ENCODE measurements at regions not wholly inside any gene's neighbourhood (a gene's known extent, or its start where the extent isn't known, plus 50 kb on each side); places are given as distances from the start of the nearest gene placed in this dataset.

DNA sequence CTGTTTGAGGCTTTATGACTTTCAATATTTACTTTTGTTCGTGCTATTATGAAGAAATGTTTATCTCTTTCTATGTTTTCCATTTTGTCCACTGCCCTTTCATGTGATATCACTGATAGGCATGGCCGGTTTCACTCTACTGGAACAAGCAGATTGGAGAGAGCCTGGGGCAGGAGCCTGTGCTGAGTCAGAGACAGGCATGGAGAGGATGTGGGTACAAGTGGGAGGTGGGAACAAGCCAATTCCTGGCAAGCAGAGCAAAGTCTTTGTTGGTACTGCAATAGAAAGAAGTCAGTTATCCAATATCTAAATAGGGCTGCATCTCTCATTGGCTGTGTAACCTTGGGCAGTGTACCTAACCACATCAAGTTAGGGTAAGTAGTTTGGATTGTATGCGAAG is 545.6 kb upstream of the MAP3K7 start:
- Histone ChIP-seq H3K36me3 (ENCODE audit: low read depth) (no peaks in the 10 kb centered on the region), H3K4me1 (replicated peaks; ENCODE audit: insufficient read depth) (no peaks in the 10 kb centered on the region), H3K27ac (no peak overlapping the region), H2AFZ (no peak overlapping the region), H3K9me2 (ENCODE audit: insufficient read depth) (no peaks in the 10 kb centered on the region), H3F3A (ENCODE audit: insufficient read depth, low read depth) (no peaks in the 10 kb centered on the region), H3K4me2 (no peak overlapping the region), H4K20me1 (ENCODE audit: insufficient read depth) (no peaks in the 10 kb centered on the region), H3K4me3 (no peak overlapping the region), H3K27me3 (ENCODE audit: insufficient read depth, low read depth) (no peaks in the 10 kb centered on the region), H3K79me2 (ENCODE audit: low read depth) (no peaks in the 10 kb centered on the region), H3K9me3 (ENCODE audit: insufficient read depth, low read depth) (no peaks in the 10 kb centered on the region)
- BruUV-seq (replicated peaks) = no TSS peak
- POLR2A ChIA-PET (ENCODE audit: unreplicated experiment) = no interaction called here
- TF ChIP-seq, protein P1, sequence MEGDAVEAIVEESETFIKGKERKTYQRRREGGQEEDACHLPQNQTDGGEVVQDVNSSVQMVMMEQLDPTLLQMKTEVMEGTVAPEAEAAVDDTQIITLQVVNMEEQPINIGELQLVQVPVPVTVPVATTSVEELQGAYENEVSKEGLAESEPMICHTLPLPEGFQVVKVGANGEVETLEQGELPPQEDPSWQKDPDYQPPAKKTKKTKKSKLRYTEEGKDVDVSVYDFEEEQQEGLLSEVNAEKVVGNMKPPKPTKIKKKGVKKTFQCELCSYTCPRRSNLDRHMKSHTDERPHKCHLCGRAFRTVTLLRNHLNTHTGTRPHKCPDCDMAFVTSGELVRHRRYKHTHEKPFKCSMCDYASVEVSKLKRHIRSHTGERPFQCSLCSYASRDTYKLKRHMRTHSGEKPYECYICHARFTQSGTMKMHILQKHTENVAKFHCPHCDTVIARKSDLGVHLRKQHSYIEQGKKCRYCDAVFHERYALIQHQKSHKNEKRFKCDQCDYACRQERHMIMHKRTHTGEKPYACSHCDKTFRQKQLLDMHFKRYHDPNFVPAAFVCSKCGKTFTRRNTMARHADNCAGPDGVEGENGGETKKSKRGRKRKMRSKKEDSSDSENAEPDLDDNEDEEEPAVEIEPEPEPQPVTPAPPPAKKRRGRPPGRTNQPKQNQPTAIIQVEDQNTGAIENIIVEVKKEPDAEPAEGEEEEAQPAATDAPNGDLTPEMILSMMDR (conservative IDR thresholded peaks at IDR 0.05) = no peak
- no peak for TF ChIP-seq EZH2 (IDR thresholded peaks at IDR 0.05; ENCODE audit: low read depth)
- CTCF ChIA-PET = no interaction called here
- intact Hi-C loops (cut with micrococcal nuclease; ENCODE audit: unreplicated experiment) = no loop called here
- no peak for DNase-seq

DNA sequence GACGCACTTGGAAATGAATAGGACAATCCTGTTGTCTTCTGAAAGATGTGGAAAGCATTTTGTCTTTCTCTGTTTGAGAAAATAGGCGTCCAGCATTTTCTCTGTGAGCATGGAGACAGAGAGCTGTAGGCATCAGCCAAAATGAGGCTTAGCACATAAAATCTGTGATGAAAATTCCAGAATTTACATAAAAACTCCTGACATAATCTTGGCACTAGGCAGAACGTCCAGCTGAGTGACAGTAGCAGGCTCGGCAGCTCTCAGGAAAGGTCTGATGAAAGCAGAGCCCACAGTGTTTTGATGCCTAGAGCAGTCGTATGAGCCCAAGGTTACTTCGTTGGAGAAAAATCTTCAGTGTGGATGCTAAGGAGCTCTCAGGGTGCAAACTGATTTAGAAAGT is 543.3 kb upstream of the MAP3K7 start:
- Histone ChIP-seq H3K27ac (no peak overlapping the region), H3K27me3 (ENCODE audit: insufficient read depth, low read depth) (no peaks in the 10 kb centered on the region), H2AFZ (no peak overlapping the region), H3K4me3 (no peak overlapping the region), H3K9me2 (ENCODE audit: insufficient read depth) (no peaks in the 10 kb centered on the region), H3K79me2 (ENCODE audit: low read depth) (no peaks in the 10 kb centered on the region), H3K4me2 (no peak overlapping the region), H3K36me3 (ENCODE audit: low read depth) (no peaks in the 10 kb centered on the region), H3K9me3 (ENCODE audit: insufficient read depth, low read depth) (no peaks in the 10 kb centered on the region), H3F3A (ENCODE audit: insufficient read depth, low read depth) (no peaks in the 10 kb centered on the region), H3K4me1 (replicated peaks; ENCODE audit: insufficient read depth) (no peaks in the 10 kb centered on the region), H4K20me1 (ENCODE audit: insufficient read depth) (no peaks in the 10 kb centered on the region)
- no peak for DNase-seq
- CTCF ChIA-PET = no interaction called here
- intact Hi-C loops (cut with micrococcal nuclease; ENCODE audit: unreplicated experiment) = no loop called here
- POLR2A ChIA-PET (ENCODE audit: unreplicated experiment) = no interaction called here
- TF ChIP-seq, protein P1 (conservative IDR thresholded peaks at IDR 0.05) = no peak
- no peak for TF ChIP-seq EZH2 (IDR thresholded peaks at IDR 0.05; ENCODE audit: low read depth)
- no TSS peak for BruUV-seq (replicated peaks)

DNA sequence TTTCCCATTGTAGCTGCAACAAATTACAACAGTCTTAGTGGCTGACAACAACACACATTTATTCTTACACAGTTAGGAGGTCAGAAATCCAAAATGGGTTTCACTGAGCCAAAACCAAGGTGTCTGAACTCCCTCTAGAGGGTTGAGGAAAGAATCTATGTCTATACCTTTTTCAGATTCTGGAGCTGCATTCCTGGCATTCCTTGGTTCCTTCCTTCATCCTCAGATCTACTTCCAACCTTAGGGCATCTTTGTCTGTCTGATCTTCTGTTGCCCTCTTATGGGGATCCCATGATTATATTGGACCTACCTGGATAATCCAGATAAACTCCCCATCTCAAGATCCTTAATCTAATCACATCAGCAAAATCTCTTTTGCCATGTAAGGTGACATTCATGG is 540.9 kb upstream of the MAP3K7 start:
- Histone ChIP-seq H3K4me1 (replicated peaks; ENCODE audit: insufficient read depth) (no peaks in the 10 kb centered on the region), H3F3A (ENCODE audit: insufficient read depth, low read depth) (no peaks in the 10 kb centered on the region), H4K20me1 (ENCODE audit: insufficient read depth) (no peaks in the 10 kb centered on the region), H3K79me2 (ENCODE audit: low read depth) (no peaks in the 10 kb centered on the region), H3K4me2 (no peak overlapping the region), H3K27ac (no peak overlapping the region), H3K4me3 (no peak overlapping the region), H3K9me2 (ENCODE audit: insufficient read depth) (no peaks in the 10 kb centered on the region), H3K36me3 (ENCODE audit: low read depth) (no peaks in the 10 kb centered on the region), H2AFZ (no peak overlapping the region), H3K9me3 (ENCODE audit: insufficient read depth, low read depth) (no peaks in the 10 kb centered on the region), H3K27me3 (ENCODE audit: insufficient read depth, low read depth) (no peaks in the 10 kb centered on the region)
- BruUV-seq (replicated peaks) = no TSS peak
- intact Hi-C loops (cut with micrococcal nuclease; ENCODE audit: unreplicated experiment) = no loop called here
- no peak for DNase-seq
- no peak for TF ChIP-seq EZH2 (IDR thresholded peaks at IDR 0.05; ENCODE audit: low read depth)
- TF ChIP-seq, protein P1 (conservative IDR thresholded peaks at IDR 0.05) = no peak
- ChIA-PET CTCF (interaction anchor here (0.7 kb wide), 1 partner anchor 551 kb away, joined by 4 read pairs; no protein-coding TSS in a partner anchor), POLR2A (ENCODE audit: unreplicated experiment) (no interaction called here)
